Uterus (tissue), 3 donors: ENCODE measurements at regions not wholly inside any gene's neighbourhood (a gene's known extent, or its start where the extent isn't known, plus 50 kb on each side); places are given as distances from the start of the nearest gene placed in this dataset.

Source experiments
- DNase-seq, 2 donors: peaks; one replicate each; pipeline ENCODE4 v3.0.0-alpha.2; 2019 to 2020
- H3K27ac ChIP-seq, 2 donors: fragments of 200-600 bp; sonication (generic); 1 replicate in 1 of 2; 2 replicates in 1 of 2; pipeline ENCODE4 v1.5.1; 2016 to 2018
- H3K27me3 ChIP-seq, 2 donors: fragments of 200-600 bp; sonication (generic); one replicate each; pipeline ENCODE4 v1.5.1; 2018 to 2019; ENCODE audit warnings: control low read depth in 1 of 2
- H3K36me3 ChIP-seq, 2 donors: fragments of 200-600 bp; sonication (generic); one replicate each; pipeline ENCODE4 v1.5.1; 2019; ENCODE audit warnings: control low read depth in 1 of 2
- H3K4me1 ChIP-seq, 2 donors: fragments of 200-600 bp; sonication (generic); one replicate each; pipeline ENCODE4 v1.5.1; 2018 to 2019; ENCODE audit warnings: control low read depth in 1 of 2
- H3K4me3 ChIP-seq, 2 donors: fragments of 200-600 bp; sonication (generic); 1 replicate in 1 of 2; 2 replicates in 1 of 2; pipeline ENCODE4 v1.5.1; 2018 to 2019; ENCODE audit warnings: mild to moderate bottlenecking in 1 of 2
- H3K9me3 ChIP-seq, 2 donors: fragments of 200-600 bp; sonication (generic); one replicate each; pipeline ENCODE4 v1.5.1; 2019; ENCODE audit warnings: control low read depth in 1 of 2
- POLR2A ChIP-seq, 2 donors: fragments of 450-650 bp; IDR thresholded peaks; one replicate each; pipeline ENCODE4 v1.6.1; 2016; ENCODE audit warnings: antibody characterized with exemption in 2 of 2, mild to moderate bottlenecking in 1 of 2, moderate library complexity in 1 of 2
- intact Hi-C: fragments of 100-400 bp; cut with DNase I; formaldehyde crosslinking; loops from one replicate; pipeline ENCODE4 v1.15.1; 2023; ENCODE audit warnings: low total_unique reads
- TF ChIP-seq, protein P1 (sequence below), 4 experiments: fragments of 200-600 bp in 2 of 4; fragments of 450-650 bp in 2 of 4; sonication (generic) in 2 of 4; IDR thresholded peaks; one replicate each; pipeline ENCODE4 v1.5.1; 2016 to 2019; ENCODE audit warnings: antibody characterized with exemption in 4 of 4, mild to moderate bottlenecking in 2 of 4, moderate library complexity in 1 of 4
- donor health status: DM: yes; HTN: yes; CAD: no.

DNA sequence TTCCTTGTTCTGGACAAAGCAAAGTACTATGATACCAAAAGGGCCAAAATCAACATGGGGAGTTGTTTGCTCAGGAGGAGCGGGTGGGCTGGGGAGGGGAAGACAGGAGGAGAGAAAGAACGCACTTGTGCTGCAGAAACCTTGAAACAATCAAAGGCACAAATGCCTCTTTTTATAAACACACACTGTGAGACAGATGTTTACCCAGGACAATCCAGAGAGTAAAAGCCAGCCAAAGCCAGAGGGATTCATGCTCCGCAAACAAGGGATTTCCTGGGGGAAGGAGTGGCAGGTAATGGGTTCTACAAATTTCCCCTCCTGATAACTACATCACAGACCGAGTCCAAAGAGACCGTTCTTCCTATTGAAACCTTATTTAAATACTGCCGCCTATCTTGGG lies 323.5 kb upstream of the SKOR2 start:
- H3K36me3 ChIP-seq, result no peaks in the 10 kb centered on the region
- no peak overlapping the region for H3K27ac ChIP-seq
- H3K27me3 ChIP-seq, result no peaks in the 10 kb centered on the region
- TF ChIP-seq, protein P1, sequence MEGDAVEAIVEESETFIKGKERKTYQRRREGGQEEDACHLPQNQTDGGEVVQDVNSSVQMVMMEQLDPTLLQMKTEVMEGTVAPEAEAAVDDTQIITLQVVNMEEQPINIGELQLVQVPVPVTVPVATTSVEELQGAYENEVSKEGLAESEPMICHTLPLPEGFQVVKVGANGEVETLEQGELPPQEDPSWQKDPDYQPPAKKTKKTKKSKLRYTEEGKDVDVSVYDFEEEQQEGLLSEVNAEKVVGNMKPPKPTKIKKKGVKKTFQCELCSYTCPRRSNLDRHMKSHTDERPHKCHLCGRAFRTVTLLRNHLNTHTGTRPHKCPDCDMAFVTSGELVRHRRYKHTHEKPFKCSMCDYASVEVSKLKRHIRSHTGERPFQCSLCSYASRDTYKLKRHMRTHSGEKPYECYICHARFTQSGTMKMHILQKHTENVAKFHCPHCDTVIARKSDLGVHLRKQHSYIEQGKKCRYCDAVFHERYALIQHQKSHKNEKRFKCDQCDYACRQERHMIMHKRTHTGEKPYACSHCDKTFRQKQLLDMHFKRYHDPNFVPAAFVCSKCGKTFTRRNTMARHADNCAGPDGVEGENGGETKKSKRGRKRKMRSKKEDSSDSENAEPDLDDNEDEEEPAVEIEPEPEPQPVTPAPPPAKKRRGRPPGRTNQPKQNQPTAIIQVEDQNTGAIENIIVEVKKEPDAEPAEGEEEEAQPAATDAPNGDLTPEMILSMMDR (IDR thresholded peaks at IDR 0.05), result no peak
- no peak for TF ChIP-seq POLR2A (IDR thresholded peaks at IDR 0.05)
- H3K4me3 ChIP-seq, result no peak overlapping the region
- no peaks in the 10 kb centered on the region for H3K9me3 ChIP-seq
- intact Hi-C loops, result no loop called here
- H3K4me1 ChIP-seq, result no peaks in the 10 kb centered on the region
- no peak for DNase-seq

GRCh38 chr18:47571957-47572356 lies 320.5 kb upstream of the SKOR2 start:
- Histone ChIP-seq H3K4me1 (no peaks in the 10 kb centered on the region), H3K4me3 (no peak overlapping the region), H3K9me3 (no peaks in the 10 kb centered on the region), H3K27me3 (no peaks in the 10 kb centered on the region), H3K27ac (no peak overlapping the region), H3K36me3 (no peaks in the 10 kb centered on the region)
- intact Hi-C loops, result no loop called here
- TF ChIP-seq POLR2A (IDR thresholded peaks at IDR 0.05), result no peak
- TF ChIP-seq, protein P1 (IDR thresholded peaks at IDR 0.05), result no peak
- no peak for DNase-seq

DNA sequence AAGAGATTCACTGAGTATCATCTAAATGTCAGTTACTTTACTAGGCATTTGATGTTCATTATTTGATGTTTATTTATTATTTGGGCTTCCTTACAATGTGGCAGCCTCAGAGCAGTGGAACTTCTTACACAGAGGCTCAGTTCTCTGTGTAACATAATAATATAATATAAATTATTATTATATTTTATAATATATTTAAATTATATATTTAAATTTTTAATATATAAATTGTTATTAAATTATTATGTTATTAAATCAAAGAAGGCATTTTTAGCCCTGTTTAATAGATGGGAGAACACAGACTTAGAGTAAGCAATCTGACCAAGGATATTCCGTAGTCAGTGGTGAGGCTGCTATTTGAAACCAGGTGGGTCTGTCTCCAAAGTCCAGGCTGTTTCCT lies 315.3 kb upstream of the SKOR2 start:
- TF ChIP-seq, protein P1 (IDR thresholded peaks at IDR 0.05), result no peak
- no peak for TF ChIP-seq POLR2A (IDR thresholded peaks at IDR 0.05)
- Histone ChIP-seq H3K4me1 (no peaks in the 10 kb centered on the region), H3K4me3 (no peak overlapping the region), H3K9me3 (no peaks in the 10 kb centered on the region), H3K27me3 (no peaks in the 10 kb centered on the region), H3K36me3 (no peaks in the 10 kb centered on the region), H3K27ac (no peak overlapping the region)
- intact Hi-C loops, result no loop called here
- no peak for DNase-seq

DNA sequence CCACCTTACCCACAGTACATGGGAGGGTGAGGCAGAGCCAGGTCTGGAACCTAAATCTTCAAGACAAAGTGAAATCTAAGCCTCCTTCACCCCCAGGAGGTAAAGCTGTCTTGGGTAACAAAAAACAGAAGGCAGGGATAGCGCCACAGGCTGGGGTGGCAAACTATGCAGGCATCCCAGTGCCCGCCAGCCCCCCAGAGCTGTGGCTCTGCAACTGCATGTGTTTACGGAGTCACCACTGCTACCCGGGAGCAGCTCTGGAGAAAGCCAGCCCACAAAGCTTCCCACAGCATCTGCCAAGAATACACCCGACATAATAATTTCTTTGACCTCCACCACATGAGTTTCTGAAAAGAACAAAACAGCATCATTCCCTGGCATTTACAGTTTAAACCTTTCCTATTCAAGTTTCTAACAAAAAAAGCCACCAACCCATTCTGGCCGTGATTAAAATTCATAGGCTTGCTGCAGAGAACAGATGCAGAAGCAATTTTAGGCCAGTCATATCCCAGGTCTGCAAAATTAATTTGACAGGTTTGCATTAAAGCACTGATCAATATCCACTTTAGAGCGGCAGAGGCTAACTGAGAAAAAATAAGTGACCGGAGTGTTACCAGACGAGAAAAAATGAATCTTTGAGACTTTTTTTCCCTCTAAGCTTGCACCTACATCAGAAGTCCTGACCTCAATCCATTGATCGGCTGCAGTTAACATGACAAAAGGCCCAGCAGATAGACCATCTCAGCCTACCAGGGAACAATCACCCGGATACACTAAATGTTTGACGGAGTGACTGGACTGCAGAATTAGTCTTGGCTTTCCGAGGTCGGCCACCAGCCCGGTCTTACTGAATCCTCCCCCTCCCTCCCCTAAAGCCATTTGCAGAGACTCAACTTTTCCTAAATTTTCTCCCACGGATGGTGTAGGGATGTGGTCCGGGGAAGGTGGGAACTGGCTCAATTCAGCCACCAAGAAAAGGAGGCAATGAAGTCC lies 309.6 kb upstream of the SKOR2 start:
- H3K4me1 ChIP-seq, result no peaks in the 10 kb centered on the region
- no peak overlapping the region for H3K27ac ChIP-seq
- no peaks in the 10 kb centered on the region for H3K27me3 ChIP-seq
- H3K36me3 ChIP-seq, result no peaks in the 10 kb centered on the region
- no peak overlapping the region for H3K4me3 ChIP-seq
- no peak for DNase-seq
- no peak for TF ChIP-seq POLR2A (IDR thresholded peaks at IDR 0.05)
- TF ChIP-seq, protein P1 (IDR thresholded peaks at IDR 0.05), result no peak
- intact Hi-C loops, result no loop called here
- no peaks in the 10 kb centered on the region for H3K9me3 ChIP-seq

GRCh38 chr18:47558110-47558750 lies 306.8 kb upstream of the SKOR2 start:
- Histone ChIP-seq H3K27me3 (no peaks in the 10 kb centered on the region), H3K4me3 (no peak overlapping the region), H3K27ac (no peak overlapping the region), H3K36me3 (no peaks in the 10 kb centered on the region), H3K9me3 (no peaks in the 10 kb centered on the region), H3K4me1 (no peaks in the 10 kb centered on the region)
- DNase-seq, result no peak
- TF ChIP-seq POLR2A (IDR thresholded peaks at IDR 0.05), result no peak
- TF ChIP-seq, protein P1 (IDR thresholded peaks at IDR 0.05), result no peak
- intact Hi-C loops, result no loop called here
